Activated B cell treated with CpG ODN at 0.5 μM for 24 hours (primary cell): ENCODE measurements at regions not wholly inside any gene's neighbourhood (a gene's known extent, or its start where the extent isn't known, plus 50 kb on each side); places are given as distances from the start of the nearest gene placed in this dataset.

Experiments
- ATAC-seq: fragments of 200-7000 bp; cut with Tn5 transposase; one replicate; pipeline ENCODE4 v1.10.0; 2021; ENCODE audit warnings: low read depth, mild to moderate bottlenecking, moderate library complexity
- CTCF ChIA-PET: fragments of 350-600 bp; sonication (Branson Sonifier 250); formaldehyde crosslinking; loops from one replicate; lab custom pipeline; 2021; ENCODE audit warnings: antibody characterized with exemption; lab: Charles Lee
- POLR2A ChIA-PET: fragments of 350-600 bp; sonication (Branson Sonifier 250); formaldehyde crosslinking; loops from one replicate; lab custom pipeline; 2021; ENCODE audit warnings: antibody characterized with exemption; lab: Charles Lee
- DNase-seq: peaks from one replicate; pipeline ENCODE4 v3.0.0; 2022
- H3K27ac Mint-ChIP-seq: one replicate; pipeline ENCODE4 v1.8.0; 2020; ENCODE audit warnings: mixed read lengths
- H3K27me3 Mint-ChIP-seq: one replicate; pipeline ENCODE4 v1.8.0; 2021; ENCODE audit warnings: mixed read lengths
- H3K36me3 Mint-ChIP-seq: one replicate; pipeline ENCODE4 v1.8.0; 2021; ENCODE audit warnings: low read depth, mixed read lengths
- H3K4me1 Mint-ChIP-seq: one replicate; pipeline ENCODE4 v1.8.0; 2021; ENCODE audit warnings: mixed read lengths
- H3K4me3 Mint-ChIP-seq: one replicate; pipeline ENCODE4 v1.8.0; 2020; ENCODE audit warnings: mild to moderate bottlenecking, mixed read lengths
- H3K9me3 Mint-ChIP-seq: one replicate; pipeline ENCODE4 v1.8.0; 2020; ENCODE audit warnings: mixed read lengths
- intact Hi-C: fragments of 100-400 bp; cut with micrococcal nuclease; formaldehyde crosslinking; loops from one replicate; pipeline ENCODE4 v1.15.1; 2024
- TF ChIP-seq, protein P1 (sequence below): fragments of 200-600 bp; IDR thresholded peaks from one replicate; pipeline ENCODE4 v1.8.0; 2022; ENCODE audit warnings: antibody characterized with exemption, mild to moderate bottlenecking

DNA sequence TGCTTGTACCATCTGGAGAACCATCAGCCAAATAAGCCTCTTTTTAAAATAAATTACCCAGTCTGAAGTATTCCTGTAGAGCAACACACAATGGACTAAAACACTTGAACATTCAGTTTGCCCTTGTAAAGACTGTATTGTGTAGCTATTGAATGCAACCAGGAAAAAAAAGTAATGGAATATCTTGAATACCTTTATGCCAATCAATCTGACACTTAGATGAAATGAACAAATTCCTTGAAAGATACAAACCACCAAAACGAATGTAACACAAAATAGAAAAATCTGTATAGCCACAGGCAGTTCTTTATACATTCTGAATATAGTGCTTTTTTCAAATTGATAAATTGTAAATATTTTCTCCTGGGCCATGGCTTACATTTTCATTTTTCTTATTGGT is 63.3 kb upstream of the KCNJ16 start:
- Mint-ChIP-seq H3K36me3 (no peaks in the 10 kb centered on the region), H3K27me3 (no peaks in the 10 kb centered on the region), H3K27ac (no peak overlapping the region), H3K4me3 (no peak overlapping the region), H3K4me1 (no peaks in the 10 kb centered on the region), H3K9me3 (no peaks in the 10 kb centered on the region)
- intact Hi-C loops = no loop called here
- ATAC-seq = no peak
- ChIA-PET POLR2A (no interaction called here), CTCF (no interaction called here)
- DNase-seq = no peak
- TF ChIP-seq, protein P1, sequence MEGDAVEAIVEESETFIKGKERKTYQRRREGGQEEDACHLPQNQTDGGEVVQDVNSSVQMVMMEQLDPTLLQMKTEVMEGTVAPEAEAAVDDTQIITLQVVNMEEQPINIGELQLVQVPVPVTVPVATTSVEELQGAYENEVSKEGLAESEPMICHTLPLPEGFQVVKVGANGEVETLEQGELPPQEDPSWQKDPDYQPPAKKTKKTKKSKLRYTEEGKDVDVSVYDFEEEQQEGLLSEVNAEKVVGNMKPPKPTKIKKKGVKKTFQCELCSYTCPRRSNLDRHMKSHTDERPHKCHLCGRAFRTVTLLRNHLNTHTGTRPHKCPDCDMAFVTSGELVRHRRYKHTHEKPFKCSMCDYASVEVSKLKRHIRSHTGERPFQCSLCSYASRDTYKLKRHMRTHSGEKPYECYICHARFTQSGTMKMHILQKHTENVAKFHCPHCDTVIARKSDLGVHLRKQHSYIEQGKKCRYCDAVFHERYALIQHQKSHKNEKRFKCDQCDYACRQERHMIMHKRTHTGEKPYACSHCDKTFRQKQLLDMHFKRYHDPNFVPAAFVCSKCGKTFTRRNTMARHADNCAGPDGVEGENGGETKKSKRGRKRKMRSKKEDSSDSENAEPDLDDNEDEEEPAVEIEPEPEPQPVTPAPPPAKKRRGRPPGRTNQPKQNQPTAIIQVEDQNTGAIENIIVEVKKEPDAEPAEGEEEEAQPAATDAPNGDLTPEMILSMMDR = no peak

DNA sequence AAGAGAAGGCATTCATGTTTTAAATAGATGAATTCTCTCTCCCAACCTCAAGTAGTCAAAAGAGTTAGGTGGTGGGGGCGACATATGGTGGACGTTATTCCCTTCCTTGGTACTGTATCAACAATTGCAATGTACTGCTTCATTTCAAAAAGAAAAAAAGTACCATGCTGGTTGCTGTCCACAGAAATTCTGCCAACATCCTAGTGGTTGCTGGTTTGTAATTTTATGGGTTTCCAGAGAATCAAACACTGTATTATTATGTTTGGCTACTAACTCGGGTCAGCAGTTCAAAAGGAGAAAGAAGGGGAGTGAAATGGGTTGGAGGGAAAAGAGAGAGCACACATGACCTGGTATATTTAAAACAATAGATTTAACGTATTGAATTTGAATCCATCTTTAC is 61.1 kb upstream of the KCNJ16 start:
- Mint-ChIP-seq H3K27ac (no peak overlapping the region), H3K36me3 (no peaks in the 10 kb centered on the region), H3K4me1 (no peaks in the 10 kb centered on the region), H3K27me3 (no peaks in the 10 kb centered on the region), H3K4me3 (no peak overlapping the region), H3K9me3 (no peaks in the 10 kb centered on the region)
- intact Hi-C loops = no loop called here
- TF ChIP-seq, protein P1 = no peak
- ChIA-PET CTCF (no interaction called here), POLR2A (no interaction called here)
- DNase-seq = no peak
- ATAC-seq = no peak

DNA sequence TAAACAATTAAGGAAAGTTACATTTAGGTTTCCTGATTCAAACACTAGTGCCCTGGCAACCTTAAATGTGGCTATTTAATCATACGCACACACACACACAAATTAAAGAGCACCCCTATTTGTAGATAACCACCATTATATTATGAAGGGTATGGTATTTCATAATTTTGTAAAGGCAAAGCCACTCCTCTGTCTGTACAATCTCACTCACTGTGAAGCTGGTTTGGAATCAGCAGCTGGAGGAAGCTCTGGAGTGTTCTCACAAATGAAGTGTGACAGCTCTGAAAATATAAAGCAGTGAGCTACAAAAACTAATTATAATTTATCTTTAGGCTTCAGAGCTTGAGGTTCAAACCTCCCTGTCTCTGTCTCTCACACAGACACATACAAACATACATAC is 57.9 kb upstream of the KCNJ16 start:
- no peak overlapping the region for H3K4me3 Mint-ChIP-seq
- intact Hi-C loops = no loop called here
- ChIA-PET POLR2A (no interaction called here), CTCF (no interaction called here)
- TF ChIP-seq, protein P1 = no peak
- DNase-seq (no peak), ATAC-seq (no peak)
- no peak overlapping the region for H3K27ac Mint-ChIP-seq
- no peaks in the 10 kb centered on the region for H3K9me3 Mint-ChIP-seq
- no peaks in the 10 kb centered on the region for H3K36me3 Mint-ChIP-seq
- H3K4me1 Mint-ChIP-seq = no peaks in the 10 kb centered on the region
- H3K27me3 Mint-ChIP-seq = no peaks in the 10 kb centered on the region

DNA sequence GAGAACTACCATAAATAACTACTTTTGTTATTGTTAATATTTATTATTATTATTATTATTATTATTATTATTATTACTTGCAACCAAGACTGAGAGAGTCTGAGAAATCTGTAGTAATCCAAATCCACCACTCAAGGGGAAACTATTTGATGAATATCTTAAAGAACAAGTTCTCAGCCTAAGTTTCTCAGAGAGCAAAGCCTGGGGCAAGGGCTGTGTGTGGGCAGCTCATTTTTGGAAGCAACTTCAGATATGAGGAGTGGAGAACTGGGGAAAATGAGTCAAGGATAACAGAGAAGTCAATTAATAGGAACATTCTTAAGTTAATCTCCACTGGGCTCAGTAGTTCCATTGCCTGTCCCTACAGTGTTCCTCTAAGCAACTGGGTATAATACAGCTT is 57.1 kb upstream of the KCNJ16 start:
- TF ChIP-seq, protein P1 = no peak
- ChIA-PET CTCF (no interaction called here), POLR2A (no interaction called here)
- DNase-seq (no peak), ATAC-seq (no peak)
- H3K27me3 Mint-ChIP-seq = no peaks in the 10 kb centered on the region
- intact Hi-C loops = no loop called here
- H3K27ac Mint-ChIP-seq = no peak overlapping the region
- no peaks in the 10 kb centered on the region for H3K36me3 Mint-ChIP-seq
- no peaks in the 10 kb centered on the region for H3K9me3 Mint-ChIP-seq
- H3K4me3 Mint-ChIP-seq = no peak overlapping the region
- H3K4me1 Mint-ChIP-seq = no peaks in the 10 kb centered on the region

DNA sequence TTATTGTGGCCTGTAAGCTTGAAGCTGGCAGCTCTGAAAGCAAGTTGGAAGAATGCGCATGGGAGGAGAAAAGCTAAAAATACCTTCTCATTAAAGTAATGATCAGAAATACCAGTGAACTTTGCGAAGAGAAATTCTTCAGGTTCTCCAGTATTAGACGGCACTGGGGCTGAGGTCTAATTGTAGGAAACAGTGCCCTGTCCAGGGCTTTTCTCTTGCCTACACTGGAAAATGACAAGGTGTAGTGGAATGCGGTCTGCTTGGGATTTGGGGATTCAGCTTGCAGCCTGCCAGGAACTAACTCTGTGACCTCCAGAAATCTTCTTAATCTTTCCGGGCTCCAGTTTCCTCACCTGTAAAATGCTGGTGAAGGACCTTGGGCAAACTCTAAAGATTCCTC is 53.3 kb upstream of the KCNJ16 start:
- DNase-seq (no peak), ATAC-seq (no peak)
- POLR2A ChIA-PET = no interaction called here
- Mint-ChIP-seq H3K9me3 (no peaks in the 10 kb centered on the region), H3K4me3 (no peak overlapping the region), H3K36me3 (no peaks in the 10 kb centered on the region), H3K27ac (no peak overlapping the region), H3K27me3 (no peaks in the 10 kb centered on the region), H3K4me1 (no peaks in the 10 kb centered on the region)
- TF ChIP-seq, protein P1 = no peak
- CTCF ChIA-PET = interaction anchor here (1.0 kb wide), 1 partner anchor 453 kb away, joined by 3 read pairs; no protein-coding TSS in a partner anchor
- intact Hi-C loops = no loop called here
